HCT116 (cell line): ENCODE measurements at regions not wholly inside any gene's neighbourhood (a gene's known extent, or its start where the extent isn't known, plus 50 kb on each side); places are given as distances from the start of the nearest gene placed in this dataset.
"Not testable (repeated sequence)": the region's sequence is repeated elsewhere in the genome, so short reads cannot be mapped to it uniquely, and the experiment has no call there.

Source experiments
- ATAC-seq: fragments of 200-7000 bp; cut with Tn5 transposase; 2 replicates; pipeline ENCODE4 v1.9.1; 2020; ENCODE audit warnings: mild to moderate bottlenecking, moderate library complexity
- BruUV-seq: library from RNA; stranded (reverse); fragments of 400-500 nt; replicated peaks from 2 replicates; lab custom pipeline; 2021; lab: Mats Ljungman, UMichigan
- CTCF ChIA-PET: fragments of 300-600 bp; sonication (Branson Sonifier 250); formaldehyde crosslinking; loops from one replicate; lab custom pipeline; 2021; ENCODE audit warnings: antibody characterized with exemption; lab: Charles Lee
- POLR2A ChIA-PET: fragments of 300-600, 350-600 bp; sonication (Branson Sonifier 250); formaldehyde crosslinking; loops from one replicate; lab custom pipeline; 2021; ENCODE audit warnings: antibody characterized with exemption; lab: Charles Lee
- RAD21 ChIA-PET, 2 experiments: fragments of 300-600 bp; sonication (Branson Sonifier 250); formaldehyde crosslinking; loops; one replicate each; lab custom pipeline; 2023; ENCODE audit warnings: low total read pairs in 2 of 2; ENCODE audit not compliant: uncharacterized antibody in 2 of 2, unreplicated experiment in 2 of 2, low non-redundant PET in 1 of 2; lab: Charles Lee
- DNase-seq: peaks from one replicate; pipeline ENCODE4 v3.0.0-alpha.2; 2010; ENCODE audit warnings: low read depth, low spot score
- H2AFZ ChIP-seq: fragments of 200-600 bp; shearing (Covaris generic), sonication (generic); 2 replicates; pipeline ENCODE4 v1.6.1; 2017; ENCODE audit warnings: low read depth, mixed run types, mixed read lengths, antibody characterized with exemption, low read length; ENCODE audit not compliant: poor library complexity, severe bottlenecking
- H3K27ac ChIP-seq: 2 replicates; pipeline ENCODE4 v1.5.1; 2012; ENCODE audit warnings: low read depth, low read length
- H3K27me3 ChIP-seq: fragments of 200-600 bp; sonication (generic); 2 replicates; pipeline ENCODE4 v1.6.1; 2016; ENCODE audit warnings: mixed run types, low read length, mixed read lengths; ENCODE audit not compliant: insufficient read depth
- H3K36me3 ChIP-seq, 2 experiments: fragments of 200-500 bp in 1 of 2; fragments of 200-600 bp in 1 of 2; sonication (Bioruptor generic) in 1 of 2; sonication (generic) in 1 of 2; 2 replicates each; pipeline versions ENCODE4 v1.5.1 to v1.6.1; 2014 to 2016; ENCODE audit warnings: low read length in 2 of 2, inconsistent platforms in 1 of 2, mixed read lengths in 1 of 2, mixed run types in 1 of 2; ENCODE audit not compliant: insufficient read depth in 2 of 2, control insufficient read depth in 1 of 2
- H3K4me1 ChIP-seq, 2 experiments: fragments of 200-600 bp in 1 of 2; sonication (generic) in 1 of 2; 2 replicates each; pipeline versions ENCODE4 v1.5.1 to v1.6.1; 2012 to 2017; ENCODE audit warnings: low read length in 2 of 2, inconsistent platforms in 1 of 2, mild to moderate bottlenecking in 1 of 2, mixed read lengths in 1 of 2, mixed run types in 1 of 2, moderate library complexity in 1 of 2; ENCODE audit not compliant: insufficient read depth in 2 of 2, control insufficient read depth in 1 of 2
- H3K4me2 ChIP-seq: fragments of 200-600 bp; sonication (generic); 2 replicates; pipeline ENCODE4 v1.6.1; 2017; ENCODE audit warnings: mixed run types, low read length, mixed read lengths
- H3K4me3 ChIP-seq, 2 experiments: fragments of 200-600 bp in 1 of 2; sonication (generic) in 1 of 2; replicated peaks in 1 of 2; 2 replicates each; pipeline ENCODE4 v1.5.1; 2011 to 2016; ENCODE audit warnings: low read length in 2 of 2, control low read depth in 1 of 2, low read depth in 1 of 2, mild to moderate bottlenecking in 1 of 2, mixed read lengths in 1 of 2, mixed run types in 1 of 2
- H3K79me2 ChIP-seq: fragments of 200-600 bp; sonication (generic); 2 replicates; pipeline ENCODE4 v1.6.1; 2017; ENCODE audit warnings: mild to moderate bottlenecking, mixed run types, low read length, moderate library complexity, mixed read lengths; ENCODE audit not compliant: insufficient read depth
- H3K9ac ChIP-seq: fragments of 200-600 bp; sonication (generic); 2 replicates; pipeline ENCODE4 v1.6.1; 2016; ENCODE audit warnings: low read length, mixed read lengths
- H3K9me2 ChIP-seq: fragments of 200-600 bp; sonication (generic), shearing (Covaris generic); 2 replicates; pipeline ENCODE4 v1.6.1; 2017; ENCODE audit warnings: mixed run types, mild to moderate bottlenecking, moderate library complexity; ENCODE audit not compliant: insufficient read depth
- H3K9me3 ChIP-seq, 2 experiments: fragments of 200-500 bp in 1 of 2; fragments of 200-600 bp in 1 of 2; sonication (Bioruptor generic) in 1 of 2; sonication (generic) in 1 of 2; 2 replicates each; pipeline ENCODE4 v1.6.1; 2014 to 2017; ENCODE audit warnings: low read length in 2 of 2, mixed read lengths in 2 of 2, inconsistent platforms in 1 of 2, low read depth in 1 of 2, mild to moderate bottlenecking in 1 of 2, mixed run types in 1 of 2, moderate library complexity in 1 of 2; ENCODE audit not compliant: control insufficient read depth in 1 of 2, insufficient read depth in 1 of 2
- H4K20me1 ChIP-seq: fragments of 200-600 bp; sonication (generic), shearing (Covaris generic); 2 replicates; pipeline ENCODE4 v1.6.1; 2017; ENCODE audit warnings: mixed run types, mild to moderate bottlenecking, moderate library complexity; ENCODE audit not compliant: insufficient read depth
- ATF3 ChIP-seq: IDR thresholded peaks from 2 replicates; pipeline ENCODE4 v1.6.1; 2012
- CEBPB ChIP-seq: IDR thresholded peaks from 2 replicates; pipeline ENCODE4 v1.6.1; 2012; ENCODE audit warnings: low read depth
- ELF1 ChIP-seq: IDR thresholded peaks from 2 replicates; pipeline ENCODE4 v1.6.1; 2012; ENCODE audit warnings: low read depth, borderline replicate concordance
- EZH2 ChIP-seq: fragments of 200-600 bp; sonication (generic); IDR thresholded peaks from 2 replicates; pipeline ENCODE4 v1.6.1; 2017; ENCODE audit warnings: antibody characterized with exemption, mixed run types
- EZH2phosphoT487 ChIP-seq: fragments of 200-600 bp; IDR thresholded peaks from 2 replicates; pipeline ENCODE4 v1.6.1; 2018; ENCODE audit warnings: antibody characterized with exemption, borderline replicate concordance
- JUND ChIP-seq: IDR thresholded peaks from 2 replicates; pipeline ENCODE4 v1.6.1; 2012
- POLR2A ChIP-seq: IDR thresholded peaks from 2 replicates; pipeline ENCODE4 v1.7.0; 2011; ENCODE audit warnings: borderline replicate concordance; ENCODE audit not compliant: insufficient read depth, insufficient read length; ENCODE audit errors: extremely low read depth
- RAD21 ChIP-seq: IDR thresholded peaks from 2 replicates; pipeline ENCODE4 v1.6.1; 2012; ENCODE audit warnings: low read depth, mild to moderate bottlenecking
- SIN3A ChIP-seq: IDR thresholded peaks from 2 replicates; pipeline ENCODE4 v1.6.1; 2012; ENCODE audit warnings: low read depth
- SRF ChIP-seq: IDR thresholded peaks from 2 replicates; pipeline ENCODE4 v1.6.1; 2012; ENCODE audit warnings: low read depth
- TCF7L2 ChIP-seq: IDR thresholded peaks from 2 replicates; pipeline ENCODE4 v1.7.0; 2011; ENCODE audit warnings: borderline replicate concordance, inconsistent platforms; ENCODE audit not compliant: insufficient read depth, insufficient read length; ENCODE audit errors: extremely low read depth
- YY1 ChIP-seq: IDR thresholded peaks from 2 replicates; pipeline ENCODE4 v1.6.1; 2011; ENCODE audit warnings: low read length, low read depth, moderate library complexity, mild to moderate bottlenecking; ENCODE audit not compliant: insufficient replicate concordance; ENCODE audit errors: extremely low read depth
- ZFX ChIP-seq: fragments of 450-650 bp; IDR thresholded peaks from 2 replicates; pipeline ENCODE4 v1.6.1; 2017
- ZNF274 ChIP-seq: fragments of 200-500 bp; sonication (Bioruptor generic); IDR thresholded peaks from 2 replicates; pipeline ENCODE4 v1.6.1; 2014; ENCODE audit warnings: mild to moderate bottlenecking, low read depth, low read length, inconsistent platforms
- intact Hi-C: fragments of 100-400 bp; cut with micrococcal nuclease; formaldehyde crosslinking; loops from 2 replicates; pipeline ENCODE4 v1.10.0; 2022
- TF ChIP-seq, protein P1 (sequence below), 3 experiments: fragments of 200-600 bp in 1 of 3; sonication (generic) in 1 of 3; IDR thresholded peaks in 2 of 3; conservative IDR thresholded peaks in 1 of 3; 2 replicates each; pipeline ENCODE4 v1.5.1; 2012 to 2017; ENCODE audit warnings: low read depth in 2 of 3, low read length in 2 of 3, antibody characterized with exemption in 1 of 3, borderline replicate concordance in 1 of 3, control low read depth in 1 of 3, mild to moderate bottlenecking in 1 of 3, mixed read lengths in 1 of 3, mixed run types in 1 of 3, moderate library complexity in 1 of 3; ENCODE audit not compliant: insufficient read depth in 1 of 3
- TF ChIP-seq, protein P2 (sequence below): IDR thresholded peaks from 2 replicates; pipeline ENCODE4 v1.6.1; 2012; ENCODE audit warnings: low read depth

DNA sequence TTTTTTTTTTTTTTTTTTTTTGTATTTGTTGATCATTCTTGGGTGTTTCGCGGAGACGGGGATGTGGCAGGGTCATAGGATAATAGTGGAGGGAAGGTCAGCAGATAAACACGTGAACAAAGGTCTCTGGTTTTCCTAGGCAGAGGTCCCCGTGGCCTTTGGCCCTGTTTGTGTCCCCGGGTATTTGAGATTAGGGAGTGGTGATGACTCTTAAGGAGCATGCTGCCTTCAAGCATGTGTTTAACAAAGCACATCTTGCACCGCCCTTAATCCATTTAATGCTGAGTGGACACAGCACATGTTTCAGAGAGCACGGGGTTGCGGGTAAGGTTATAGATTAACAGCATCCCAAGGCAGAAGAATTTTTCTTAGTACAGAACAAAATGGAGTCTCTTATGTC is 435.8 kb upstream of the ZP4 start:
- H3K27me3 ChIP-seq, ATAC-seq, RAD21 ChIA-PET, H3K4me3 ChIP-seq, H3K9ac ChIP-seq, BruUV-seq, H4K20me1 ChIP-seq, H3K4me2 ChIP-seq, intact Hi-C loops, H2AFZ ChIP-seq, CTCF ChIA-PET, H3K4me1 ChIP-seq, H3K79me2 ChIP-seq, H3K36me3 ChIP-seq, DNase-seq, H3K27ac ChIP-seq, POLR2A ChIA-PET, H3K9me2 ChIP-seq: not testable (repeated sequence)
- peaks cover 0 to 18% of the 10 kb centered on the region in 2 experiments; a peak in 2 of 4 replicates for H3K9me3 ChIP-seq

GRCh38 chr1:238324211-238324864 is 433.6 kb upstream of the ZP4 start:
- Histone ChIP-seq H3K4me2 (no peak overlapping the region), H3K27me3 (no peaks in the 10 kb centered on the region), H3K9ac (no peak overlapping the region), H3K4me1 (no peaks in the 10 kb centered on the region), H3K4me3 (no peak overlapping the region), H3K9me3 (peaks cover 0 to 12% of the 10 kb centered on the region in 2 experiments; a peak in 2 of 4 replicates), H2AFZ (no peak overlapping the region), H3K27ac (no peak overlapping the region), H3K36me3 (no peaks in the 10 kb centered on the region), H3K79me2 (no peaks in the 10 kb centered on the region), H4K20me1 (no peaks in the 10 kb centered on the region), H3K9me2 (no peaks in the 10 kb centered on the region)
- no peak for ATAC-seq
- BruUV-seq = no TSS peak
- DNase-seq = no peak
- POLR2A ChIA-PET = no interaction called here
- intact Hi-C loops = no loop called here
- CTCF ChIA-PET = no interaction called here
- RAD21 ChIA-PET = no interaction called here
- TF ChIP-seq ATF3 (no peak), CEBPB (no peak), YY1 (no peak), EZH2 (no peak), POLR2A (no peak), SRF (no peak), TCF7L2 (no peak), EZH2phosphoT487 (no peak), SIN3A (no peak), ZNF274 (no peak), ZFX (no peak), JUND (no peak), ELF1 (no peak), RAD21 (no peak)
- TF ChIP-seq, protein P1, sequence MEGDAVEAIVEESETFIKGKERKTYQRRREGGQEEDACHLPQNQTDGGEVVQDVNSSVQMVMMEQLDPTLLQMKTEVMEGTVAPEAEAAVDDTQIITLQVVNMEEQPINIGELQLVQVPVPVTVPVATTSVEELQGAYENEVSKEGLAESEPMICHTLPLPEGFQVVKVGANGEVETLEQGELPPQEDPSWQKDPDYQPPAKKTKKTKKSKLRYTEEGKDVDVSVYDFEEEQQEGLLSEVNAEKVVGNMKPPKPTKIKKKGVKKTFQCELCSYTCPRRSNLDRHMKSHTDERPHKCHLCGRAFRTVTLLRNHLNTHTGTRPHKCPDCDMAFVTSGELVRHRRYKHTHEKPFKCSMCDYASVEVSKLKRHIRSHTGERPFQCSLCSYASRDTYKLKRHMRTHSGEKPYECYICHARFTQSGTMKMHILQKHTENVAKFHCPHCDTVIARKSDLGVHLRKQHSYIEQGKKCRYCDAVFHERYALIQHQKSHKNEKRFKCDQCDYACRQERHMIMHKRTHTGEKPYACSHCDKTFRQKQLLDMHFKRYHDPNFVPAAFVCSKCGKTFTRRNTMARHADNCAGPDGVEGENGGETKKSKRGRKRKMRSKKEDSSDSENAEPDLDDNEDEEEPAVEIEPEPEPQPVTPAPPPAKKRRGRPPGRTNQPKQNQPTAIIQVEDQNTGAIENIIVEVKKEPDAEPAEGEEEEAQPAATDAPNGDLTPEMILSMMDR (IDR thresholded peaks at IDR 0.05 in 2 of 3, conservative IDR thresholded peaks at IDR 0.05 in 1 of 3; ENCODE audit: borderline replicate concordance in 1 of 3, insufficient read depth in 1 of 3, low read depth in 2 of 3, low read length in 2 of 3) = no peak
- TF ChIP-seq, protein P2, sequence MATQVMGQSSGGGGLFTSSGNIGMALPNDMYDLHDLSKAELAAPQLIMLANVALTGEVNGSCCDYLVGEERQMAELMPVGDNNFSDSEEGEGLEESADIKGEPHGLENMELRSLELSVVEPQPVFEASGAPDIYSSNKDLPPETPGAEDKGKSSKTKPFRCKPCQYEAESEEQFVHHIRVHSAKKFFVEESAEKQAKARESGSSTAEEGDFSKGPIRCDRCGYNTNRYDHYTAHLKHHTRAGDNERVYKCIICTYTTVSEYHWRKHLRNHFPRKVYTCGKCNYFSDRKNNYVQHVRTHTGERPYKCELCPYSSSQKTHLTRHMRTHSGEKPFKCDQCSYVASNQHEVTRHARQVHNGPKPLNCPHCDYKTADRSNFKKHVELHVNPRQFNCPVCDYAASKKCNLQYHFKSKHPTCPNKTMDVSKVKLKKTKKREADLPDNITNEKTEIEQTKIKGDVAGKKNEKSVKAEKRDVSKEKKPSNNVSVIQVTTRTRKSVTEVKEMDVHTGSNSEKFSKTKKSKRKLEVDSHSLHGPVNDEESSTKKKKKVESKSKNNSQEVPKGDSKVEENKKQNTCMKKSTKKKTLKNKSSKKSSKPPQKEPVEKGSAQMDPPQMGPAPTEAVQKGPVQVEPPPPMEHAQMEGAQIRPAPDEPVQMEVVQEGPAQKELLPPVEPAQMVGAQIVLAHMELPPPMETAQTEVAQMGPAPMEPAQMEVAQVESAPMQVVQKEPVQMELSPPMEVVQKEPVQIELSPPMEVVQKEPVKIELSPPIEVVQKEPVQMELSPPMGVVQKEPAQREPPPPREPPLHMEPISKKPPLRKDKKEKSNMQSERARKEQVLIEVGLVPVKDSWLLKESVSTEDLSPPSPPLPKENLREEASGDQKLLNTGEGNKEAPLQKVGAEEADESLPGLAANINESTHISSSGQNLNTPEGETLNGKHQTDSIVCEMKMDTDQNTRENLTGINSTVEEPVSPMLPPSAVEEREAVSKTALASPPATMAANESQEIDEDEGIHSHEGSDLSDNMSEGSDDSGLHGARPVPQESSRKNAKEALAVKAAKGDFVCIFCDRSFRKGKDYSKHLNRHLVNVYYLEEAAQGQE = no peak
